ENCODE measurements at regions not wholly inside any gene's neighbourhood (a gene's known extent, or its start where the extent isn't known, plus 50 kb on each side); places are given as distances from the start of the nearest gene placed in this dataset.
A peak's percentile ranks its signal among the peaks of the same experiment; 100 is the strongest.

- peak; percentile 20 for DNase-seq (ENCODE audit: low read depth, low spot score)
- Histone ChIP-seq H3K9ac (ENCODE audit: insufficient read length) (no peak overlapping the region), H3K4me3 (no peak overlapping the region), H3K27ac (no peak overlapping the region), H3K9me3 (ENCODE audit: low read depth, low read length) (no peaks in the 10 kb centered on the region), H3K36me3 (ENCODE audit: insufficient read depth, low read length) (no peaks in the 10 kb centered on the region)
- TF ChIP-seq EZH2 (IDR thresholded peaks at IDR 0.05) (no peak), FOXP2 (optimal IDR thresholded peaks at IDR 0.05; ENCODE audit: control extremely low read depth, extremely low read length, insufficient read depth) (no peak), POLR2AphosphoS5 (IDR thresholded peaks at IDR 0.05; ENCODE audit: borderline replicate concordance, low read depth, low read length) (no peak)
These were observed 278.1 kb upstream of the CHRNA7 start for GRCh38 chr15:31752065-31752762.

GRCh38 chr15:31752905-31753304, 277.4 kb upstream of the CHRNA7 start:
- no peak overlapping the region for H3K4me3 ChIP-seq
- no peak overlapping the region for H3K9ac ChIP-seq (ENCODE audit: insufficient read length)
- no peak for DNase-seq (ENCODE audit: low read depth, low spot score)
- no peak overlapping the region for H3K27ac ChIP-seq
- no peaks in the 10 kb centered on the region for H3K36me3 ChIP-seq (ENCODE audit: insufficient read depth, low read length)
- no peaks in the 10 kb centered on the region for H3K9me3 ChIP-seq (ENCODE audit: low read depth, low read length)
- TF ChIP-seq FOXP2 (optimal IDR thresholded peaks at IDR 0.05; ENCODE audit: control extremely low read depth, extremely low read length, insufficient read depth) (no peak), POLR2AphosphoS5 (IDR thresholded peaks at IDR 0.05; ENCODE audit: borderline replicate concordance, low read depth, low read length) (no peak), EZH2 (IDR thresholded peaks at IDR 0.05) (no peak)

DNA sequence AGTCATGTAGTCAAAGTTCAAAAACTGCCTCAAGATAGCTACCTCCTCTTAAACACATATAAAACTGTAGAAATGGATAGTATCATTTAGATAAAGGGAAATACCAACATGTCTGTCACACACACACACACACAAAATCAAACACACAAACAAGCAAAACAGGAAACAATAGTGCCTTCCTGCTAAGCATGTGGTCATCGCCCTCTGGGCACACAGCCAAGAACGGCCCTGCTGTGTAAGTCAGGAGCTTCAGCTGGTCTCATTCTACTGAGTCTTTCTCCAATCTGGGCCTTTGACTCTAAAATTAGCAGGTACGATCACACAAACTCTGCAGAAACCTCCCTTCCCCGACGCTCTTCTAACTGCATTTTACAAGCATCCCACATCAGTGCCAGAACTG, 272.2 kb upstream of the CHRNA7 start:
- no peak overlapping the region for H3K4me3 ChIP-seq
- no peak for DNase-seq (ENCODE audit: low read depth, low spot score)
- TF ChIP-seq FOXP2 (optimal IDR thresholded peaks at IDR 0.05; ENCODE audit: control extremely low read depth, extremely low read length, insufficient read depth): no peak

GRCh38 chr15:31768055-31768454, 262.3 kb upstream of the CHRNA7 start:
- DNase-seq (ENCODE audit: low read depth, low spot score): no peak

More for the DNA sequence above, 272.2 kb upstream of the CHRNA7 start:
- Histone ChIP-seq H3K9ac (ENCODE audit: insufficient read length) (no peak overlapping the region), H3K9me3 (ENCODE audit: low read depth, low read length) (no peaks in the 10 kb centered on the region), H3K27ac (no peak overlapping the region), H3K36me3 (ENCODE audit: insufficient read depth, low read length) (no peaks in the 10 kb centered on the region)

DNA sequence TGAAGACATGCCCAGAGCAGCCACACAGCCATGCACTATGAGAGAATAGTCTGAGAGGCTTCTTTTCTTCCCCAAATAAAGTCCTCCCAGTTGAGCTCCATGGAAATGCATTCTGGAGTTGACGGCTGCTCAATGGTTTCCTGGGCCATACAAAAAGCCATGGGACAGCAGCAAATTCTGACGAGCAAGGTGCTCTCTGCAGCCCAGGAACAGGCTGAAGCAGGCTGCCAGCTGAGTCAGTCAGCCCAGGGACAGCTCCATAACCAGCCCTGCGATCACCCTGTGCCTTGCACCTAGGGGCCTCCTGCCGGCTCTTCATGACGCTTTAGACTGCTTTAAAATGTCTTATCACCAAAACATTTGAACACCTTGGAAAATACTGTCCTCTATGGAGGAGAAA, 256.3 kb upstream of the CHRNA7 start:
- Histone ChIP-seq H3K27ac (no peak overlapping the region), H3K36me3 (ENCODE audit: insufficient read depth, low read length) (no peaks in the 10 kb centered on the region), H3K9ac (ENCODE audit: insufficient read length) (no peak overlapping the region), H3K9me3 (ENCODE audit: low read depth, low read length) (no peaks in the 10 kb centered on the region), H3K4me3 (no peak overlapping the region)
- no peak for DNase-seq (ENCODE audit: low read depth, low spot score)
- TF ChIP-seq EZH2 (IDR thresholded peaks at IDR 0.05): no peak
- no peak for TF ChIP-seq FOXP2 (optimal IDR thresholded peaks at IDR 0.05; ENCODE audit: control extremely low read depth, extremely low read length, insufficient read depth)
- TF ChIP-seq POLR2AphosphoS5 (IDR thresholded peaks at IDR 0.05; ENCODE audit: borderline replicate concordance, low read depth, low read length): no peak

More at GRCh38 chr15:31768055-31768454, 262.3 kb upstream of the CHRNA7 start:
- H3K36me3 ChIP-seq (ENCODE audit: insufficient read depth, low read length): no peaks in the 10 kb centered on the region
- no peaks in the 10 kb centered on the region for H3K9me3 ChIP-seq (ENCODE audit: low read depth, low read length)
- H3K27ac ChIP-seq: no peak overlapping the region
- H3K4me3 ChIP-seq: no peak overlapping the region
- no peak for TF ChIP-seq POLR2AphosphoS5 (IDR thresholded peaks at IDR 0.05; ENCODE audit: borderline replicate concordance, low read depth, low read length)
- TF ChIP-seq EZH2 (IDR thresholded peaks at IDR 0.05): no peak
- no peak for TF ChIP-seq FOXP2 (optimal IDR thresholded peaks at IDR 0.05; ENCODE audit: control extremely low read depth, extremely low read length, insufficient read depth)
- no peak overlapping the region for H3K9ac ChIP-seq (ENCODE audit: insufficient read length)

DNA sequence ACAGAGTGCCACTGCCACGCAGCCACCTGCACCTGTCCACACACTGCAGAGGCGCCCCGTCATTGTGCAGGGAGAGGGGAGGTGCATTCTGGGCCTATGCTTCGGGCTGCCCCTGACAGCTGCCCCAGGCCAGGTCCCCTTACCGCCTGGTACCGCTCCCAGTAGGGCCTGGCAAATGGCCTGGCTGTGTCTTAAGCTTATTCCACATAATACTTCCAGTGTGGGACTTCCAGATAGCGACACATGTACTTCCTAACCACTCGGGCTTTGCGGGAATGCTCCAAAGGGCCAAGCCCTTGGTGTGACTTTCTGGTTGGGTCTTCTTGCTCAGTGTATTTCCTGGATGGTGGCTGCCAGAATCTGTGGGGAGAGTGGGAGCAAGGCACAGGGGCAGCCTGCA, 254.3 kb upstream of the CHRNA7 start:
- Histone ChIP-seq H3K27ac (no peak overlapping the region), H3K4me3 (no peak overlapping the region), H3K36me3 (ENCODE audit: insufficient read depth, low read length) (no peaks in the 10 kb centered on the region), H3K9me3 (ENCODE audit: low read depth, low read length) (no peaks in the 10 kb centered on the region), H3K9ac (ENCODE audit: insufficient read length) (no peak overlapping the region)
- no peak for TF ChIP-seq POLR2AphosphoS5 (IDR thresholded peaks at IDR 0.05; ENCODE audit: borderline replicate concordance, low read depth, low read length)
- TF ChIP-seq FOXP2 (optimal IDR thresholded peaks at IDR 0.05; ENCODE audit: control extremely low read depth, extremely low read length, insufficient read depth): no peak
- TF ChIP-seq EZH2 (IDR thresholded peaks at IDR 0.05): no peak
- DNase-seq (ENCODE audit: low read depth, low spot score): no peak

- H3K9ac ChIP-seq (ENCODE audit: insufficient read length): no peak overlapping the region
- no peak overlapping the region for H3K4me3 ChIP-seq
- H3K9me3 ChIP-seq (ENCODE audit: low read depth, low read length): no peaks in the 10 kb centered on the region
- no peak overlapping the region for H3K27ac ChIP-seq
- TF ChIP-seq FOXP2 (optimal IDR thresholded peaks at IDR 0.05; ENCODE audit: control extremely low read depth, extremely low read length, insufficient read depth) (no peak), POLR2AphosphoS5 (IDR thresholded peaks at IDR 0.05; ENCODE audit: borderline replicate concordance, low read depth, low read length) (no peak), EZH2 (IDR thresholded peaks at IDR 0.05) (no peak)
- no peak for DNase-seq (ENCODE audit: low read depth, low spot score)
- H3K36me3 ChIP-seq (ENCODE audit: insufficient read depth, low read length): no peaks in the 10 kb centered on the region
These were observed 249.1 kb upstream of the CHRNA7 start for GRCh38 chr15:31781261-31781660.

- no peak for DNase-seq (ENCODE audit: low read depth, low spot score)
- no peak for TF ChIP-seq POLR2AphosphoS5 (IDR thresholded peaks at IDR 0.05; ENCODE audit: borderline replicate concordance, low read depth, low read length)
- no peaks in the 10 kb centered on the region for H3K36me3 ChIP-seq (ENCODE audit: insufficient read depth, low read length)
- no peak overlapping the region for H3K9ac ChIP-seq (ENCODE audit: insufficient read length)
- H3K9me3 ChIP-seq (ENCODE audit: low read depth, low read length): no peaks in the 10 kb centered on the region
- H3K27ac ChIP-seq: no peak overlapping the region
- no peak overlapping the region for H3K4me3 ChIP-seq
These were observed 248.1 kb upstream of the CHRNA7 start for GRCh38 chr15:31782016-31782783.
